OCI-LY7 (cell line): ENCODE measurements at regions not wholly inside any gene's neighbourhood (a gene's known extent, or its start where the extent isn't known, plus 50 kb on each side); places are given as distances from the start of the nearest gene placed in this dataset.

ENCODE experiments used
- BruUV-seq: library from RNA; stranded (reverse); fragments of 400-500 nt; replicated peaks from 2 replicates; lab custom pipeline; 2021; lab: Mats Ljungman, UMichigan
- CTCF ChIA-PET: fragments of 300-600 bp; sonication (Branson Sonifier 250); formaldehyde crosslinking; loops from one replicate; lab custom pipeline; 2022; ENCODE audit warnings: antibody characterized with exemption; ENCODE audit not compliant: unreplicated experiment; lab: Charles Lee
- POLR2A ChIA-PET: fragments of 300-600 bp; sonication (Branson Sonifier 250); formaldehyde crosslinking; loops from one replicate; lab custom pipeline; 2022; ENCODE audit warnings: antibody characterized with exemption; lab: Charles Lee
- DNase-seq: peaks from one replicate; pipeline ENCODE4 v3.0.0-alpha.2; 2015; ENCODE audit warnings: low spot score
- H2AFZ ChIP-seq: fragments of 200-600 bp; sonication (generic), shearing (Covaris generic); 2 replicates; pipeline ENCODE4 v1.6.1; 2014; ENCODE audit warnings: mild to moderate bottlenecking, antibody characterized with exemption, low read length, moderate library complexity
- H3K27ac ChIP-seq: fragments of 200-600 bp; sonication (generic); 2 replicates; pipeline ENCODE4 v1.5.1; 2014; ENCODE audit warnings: mixed run types, low read depth, mild to moderate bottlenecking, moderate library complexity, low read length, inconsistent platforms; ENCODE audit not compliant: poor library complexity, severe bottlenecking
- H3K36me3 ChIP-seq: fragments of 200-600 bp; sonication (generic); 2 replicates; pipeline ENCODE4 v1.6.1; 2014; ENCODE audit warnings: mild to moderate bottlenecking, antibody characterized with exemption, low read length, moderate library complexity, mixed read lengths; ENCODE audit not compliant: insufficient read depth
- H3K4me1 ChIP-seq: fragments of 200-600 bp; sonication (generic); 2 replicates; pipeline ENCODE4 v1.5.1; 2014; ENCODE audit warnings: mild to moderate bottlenecking, low read length; ENCODE audit not compliant: insufficient read depth, poor library complexity, severe bottlenecking
- H3K4me2 ChIP-seq: fragments of 200-600 bp; sonication (generic); 2 replicates; pipeline ENCODE4 v1.6.1; 2014; ENCODE audit warnings: mild to moderate bottlenecking, low read length
- H3K4me3 ChIP-seq: fragments of 200-600 bp; sonication (generic); 2 replicates; pipeline ENCODE4 v1.5.1; 2014; ENCODE audit warnings: mild to moderate bottlenecking, low read depth, low read length; ENCODE audit not compliant: poor library complexity, severe bottlenecking
- H3K79me2 ChIP-seq: fragments of 200-600 bp; sonication (generic); 2 replicates; pipeline ENCODE4 v1.6.1; 2016; ENCODE audit warnings: low read depth, mild to moderate bottlenecking, low read length, moderate library complexity, mixed read lengths; ENCODE audit not compliant: insufficient read depth
- H3K9me2 ChIP-seq: fragments of 200-600 bp; sonication (generic); 2 replicates; pipeline ENCODE4 v1.6.1; 2016; ENCODE audit warnings: mild to moderate bottlenecking, low read length, mixed read lengths; ENCODE audit not compliant: insufficient read depth
- H3K9me3 ChIP-seq: fragments of 200-600 bp; sonication (generic); 2 replicates; pipeline ENCODE4 v1.6.1; 2014; ENCODE audit warnings: mild to moderate bottlenecking, mixed run types, low read length, mixed read lengths
- H4K20me1 ChIP-seq: fragments of 200-600 bp; sonication (generic); 2 replicates; pipeline ENCODE4 v1.6.1; 2014; ENCODE audit warnings: mild to moderate bottlenecking, antibody characterized with exemption, low read length, moderate library complexity, mixed read lengths; ENCODE audit not compliant: insufficient read depth
- EZH2phosphoT487 ChIP-seq: fragments of 200-600 bp; sonication (generic); IDR thresholded peaks from 2 replicates; pipeline ENCODE4 v1.6.1; 2018; ENCODE audit warnings: low read depth, borderline replicate concordance, mild to moderate bottlenecking, mixed run types, antibody characterized with exemption, low read length, moderate library complexity, mixed read lengths
- intact Hi-C: fragments of 100-400 bp; cut with micrococcal nuclease; formaldehyde crosslinking; loops from one replicate; pipeline ENCODE4 v1.10.0; 2022; ENCODE audit not compliant: unreplicated experiment
- TF ChIP-seq, protein P1 (sequence below): fragments of 200-600 bp; sonication (generic); conservative IDR thresholded peaks from 2 replicates; pipeline ENCODE4 v1.5.1; 2014; ENCODE audit warnings: mild to moderate bottlenecking, antibody characterized with exemption, low read length, moderate library complexity, mixed read lengths

DNA sequence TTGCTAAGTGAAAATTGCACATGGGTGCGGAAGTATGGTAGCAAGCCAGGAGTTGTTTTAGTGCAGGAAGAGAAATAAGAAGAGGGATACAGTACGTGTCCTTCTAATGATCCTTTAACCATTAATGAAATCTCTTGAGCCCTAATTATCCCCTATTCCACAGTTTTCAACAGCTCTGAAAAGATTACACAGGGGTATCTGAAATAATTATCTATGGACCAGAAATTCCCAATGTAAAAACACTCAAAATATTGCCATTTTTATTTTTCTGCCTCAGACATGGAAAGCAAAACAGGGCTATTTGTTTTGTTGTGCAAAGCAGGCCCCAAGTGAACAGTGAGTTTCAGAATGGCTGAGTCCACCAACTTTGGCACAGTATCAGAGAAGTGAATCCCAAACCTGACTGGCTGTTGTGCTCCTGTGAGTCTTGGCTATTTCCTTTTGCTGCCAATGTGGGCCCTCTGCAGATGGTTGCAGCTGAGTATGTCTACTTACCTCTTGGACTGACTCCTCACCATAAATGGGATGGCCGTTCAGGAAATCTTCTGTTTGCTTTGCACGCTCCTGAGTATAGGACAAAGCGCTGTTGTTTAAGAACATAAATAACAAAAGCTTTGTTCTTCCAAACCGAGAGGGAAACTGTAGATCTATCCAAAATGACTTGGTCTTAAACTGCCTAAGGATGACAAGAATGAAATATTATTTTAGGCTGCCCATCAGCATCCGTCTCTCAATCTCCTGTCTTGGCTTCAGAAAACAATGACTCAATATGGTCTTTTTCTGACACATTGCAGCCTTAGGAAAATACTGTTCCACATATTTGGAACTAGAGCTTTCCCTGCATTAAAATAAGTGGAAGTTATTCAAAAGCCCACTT is 204.1 kb downstream of the DEPDC1B start:
- POLR2A ChIA-PET = interaction anchor here (1.0 kb wide), 1 partner anchor 22 kb away, joined by 3 read pairs; no protein-coding TSS in a partner anchor
- H3K79me2 ChIP-seq = no peaks in the 10 kb centered on the region
- intact Hi-C loops = no loop called here
- no peaks in the 10 kb centered on the region for H4K20me1 ChIP-seq
- H2AFZ ChIP-seq = no peak overlapping the region
- no peaks in the 10 kb centered on the region for H3K9me3 ChIP-seq
- H3K36me3 ChIP-seq = no peaks in the 10 kb centered on the region
- peaks cover 10% of the 10 kb centered on the region for H3K4me1 ChIP-seq
- DNase-seq = no peak
- no peak overlapping the region for H3K4me3 ChIP-seq
- BruUV-seq = no TSS peak
- TF ChIP-seq, protein P1, sequence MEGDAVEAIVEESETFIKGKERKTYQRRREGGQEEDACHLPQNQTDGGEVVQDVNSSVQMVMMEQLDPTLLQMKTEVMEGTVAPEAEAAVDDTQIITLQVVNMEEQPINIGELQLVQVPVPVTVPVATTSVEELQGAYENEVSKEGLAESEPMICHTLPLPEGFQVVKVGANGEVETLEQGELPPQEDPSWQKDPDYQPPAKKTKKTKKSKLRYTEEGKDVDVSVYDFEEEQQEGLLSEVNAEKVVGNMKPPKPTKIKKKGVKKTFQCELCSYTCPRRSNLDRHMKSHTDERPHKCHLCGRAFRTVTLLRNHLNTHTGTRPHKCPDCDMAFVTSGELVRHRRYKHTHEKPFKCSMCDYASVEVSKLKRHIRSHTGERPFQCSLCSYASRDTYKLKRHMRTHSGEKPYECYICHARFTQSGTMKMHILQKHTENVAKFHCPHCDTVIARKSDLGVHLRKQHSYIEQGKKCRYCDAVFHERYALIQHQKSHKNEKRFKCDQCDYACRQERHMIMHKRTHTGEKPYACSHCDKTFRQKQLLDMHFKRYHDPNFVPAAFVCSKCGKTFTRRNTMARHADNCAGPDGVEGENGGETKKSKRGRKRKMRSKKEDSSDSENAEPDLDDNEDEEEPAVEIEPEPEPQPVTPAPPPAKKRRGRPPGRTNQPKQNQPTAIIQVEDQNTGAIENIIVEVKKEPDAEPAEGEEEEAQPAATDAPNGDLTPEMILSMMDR = no peak
- no peak for TF ChIP-seq EZH2phosphoT487
- H3K9me2 ChIP-seq = no peaks in the 10 kb centered on the region
- H3K27ac ChIP-seq = no peak overlapping the region
- CTCF ChIA-PET = no interaction called here
- H3K4me2 ChIP-seq = no peak overlapping the region

DNA sequence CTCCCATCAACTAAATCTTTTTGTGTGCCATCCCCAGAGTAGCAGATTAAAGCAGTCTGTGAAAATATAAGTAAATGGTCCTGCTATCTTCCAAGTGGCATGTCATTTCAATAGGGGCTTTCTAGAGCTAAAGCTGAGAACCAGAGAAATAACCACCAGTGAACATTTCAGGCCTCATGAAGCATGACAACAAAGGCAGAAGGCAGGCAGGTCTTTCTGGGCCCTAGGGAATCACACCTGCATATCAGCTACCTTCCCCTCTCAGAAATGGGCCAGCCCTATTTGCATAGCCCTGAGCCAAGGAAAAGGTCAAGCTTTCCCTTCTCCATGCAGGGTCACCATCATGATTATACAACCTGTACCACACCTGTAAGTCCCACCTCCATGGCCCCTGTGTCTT is 205.3 kb downstream of the DEPDC1B start:
- Histone ChIP-seq H3K4me1 (peaks cover 10% of the 10 kb centered on the region), H3K9me2 (no peaks in the 10 kb centered on the region), H3K4me2 (0 out of 2 replicates have a peak overlapping the region, but pooled peaks have one; percentile 14), H3K27ac (no peak overlapping the region), H3K79me2 (no peaks in the 10 kb centered on the region), H3K4me3 (no peak overlapping the region), H3K9me3 (no peaks in the 10 kb centered on the region), H3K36me3 (no peaks in the 10 kb centered on the region), H4K20me1 (no peaks in the 10 kb centered on the region), H2AFZ (0 out of 2 replicates have a peak overlapping the region, but pooled peaks have one; percentile 12)
- ChIA-PET CTCF (no interaction called here), POLR2A (no interaction called here)
- TF ChIP-seq, protein P1 = no peak
- no peak for TF ChIP-seq EZH2phosphoT487
- peak; percentile 23 for DNase-seq
- intact Hi-C loops = no loop called here
- no TSS peak for BruUV-seq

DNA sequence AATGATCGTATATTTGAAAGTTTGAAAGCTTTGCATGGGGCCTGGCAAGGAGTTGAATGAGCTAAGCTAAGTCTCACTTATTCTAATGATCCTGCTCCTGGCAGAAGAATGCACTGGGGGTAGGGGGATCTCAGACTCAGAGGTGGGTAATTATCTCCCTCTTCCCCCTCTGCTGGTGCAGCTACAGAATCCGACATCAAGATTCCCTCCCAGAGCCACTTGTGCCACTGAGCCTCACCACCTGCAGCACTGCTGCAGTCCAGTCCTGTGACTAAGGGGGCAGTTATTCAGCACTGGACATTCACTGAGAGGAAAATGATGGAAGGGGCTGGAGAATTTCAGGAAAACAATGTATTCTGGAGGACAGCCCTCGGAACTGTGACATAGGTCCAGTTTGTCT is 205.8 kb downstream of the DEPDC1B start:
- Histone ChIP-seq H3K36me3 (no peaks in the 10 kb centered on the region), H3K4me1 (peaks cover 10% of the 10 kb centered on the region), H3K4me3 (no peak overlapping the region), H4K20me1 (no peaks in the 10 kb centered on the region), H3K9me3 (no peaks in the 10 kb centered on the region), H3K9me2 (no peaks in the 10 kb centered on the region), H3K27ac (no peak overlapping the region), H3K79me2 (no peaks in the 10 kb centered on the region), H3K4me2 (no peak overlapping the region), H2AFZ (0 out of 2 replicates have a peak overlapping the region, but pooled peaks have one; percentile 12)
- TF ChIP-seq EZH2phosphoT487 = no peak
- TF ChIP-seq, protein P1 = no peak
- no TSS peak for BruUV-seq
- ChIA-PET CTCF (no interaction called here), POLR2A (interaction anchor here (1.3 kb wide), 1 partner anchor 10 kb away, joined by 3 read pairs; no protein-coding TSS in a partner anchor)
- intact Hi-C loops = no loop called here
- DNase-seq = no peak
